A549 (cell line): ENCODE measurements at regions not wholly inside any gene's neighbourhood (a gene's known extent, or its start where the extent isn't known, plus 50 kb on each side); places are given as distances from the start of the nearest gene placed in this dataset.

Source experiments
- ATAC-seq, 2 experiments: fragments of 200-7000 bp in 1 of 2; fragments of >200 bp in 1 of 2; cut with Nextera tagmentation in 1 of 2; cut with Tn5 transposase in 1 of 2; 3 replicates each; pipeline versions ENCODE4 v1.8.0 to v1.9.1; 2018 to 2020; ENCODE audit warnings: mild to moderate bottlenecking in 1 of 2, moderate library complexity in 1 of 2
- CTCF ChIA-PET: fragments of 300-600 bp; sonication (Branson Sonifier 250); formaldehyde crosslinking; extraction: SDS; loops from one replicate; lab custom pipeline; 2021; ENCODE audit warnings: antibody characterized with exemption, inconsistent platforms; lab: Yijun Ruan, JAX
- POLR2A ChIA-PET: fragments of 350-600 bp; formaldehyde crosslinking; extraction: SDS; loops from one replicate; lab custom pipeline; 2021; ENCODE audit warnings: antibody characterized with exemption, inconsistent platforms; lab: Yijun Ruan, JAX
- DNase-seq, 2 experiments: peaks; one replicate each; pipeline versions ENCODE4 v3.0.0 to v3.0.0-alpha.2; 2011 to 2016; ENCODE audit warnings: low read depth in 1 of 2, low spot score in 1 of 2
- FAIRE-seq: peaks from 2 replicates; lab custom pipeline; 2011; peaks lifted over from hg19 to GRCh38; lab: Jason Lieb, UNC
- H3K27ac ChIP-seq, 2 experiments: fragments of >200 bp; sonication (Bioruptor Twin); formaldehyde crosslinking; 3 replicates each; pipeline ENCODE4 v1.5.1; 2016 to 2017
- H3K4me1 ChIP-seq: fragments of >200 bp; sonication (Bioruptor Twin); formaldehyde crosslinking; 3 replicates; pipeline ENCODE4 v1.6.1; 2016
- H3K4me2 ChIP-seq: fragments of >200 bp; sonication (Bioruptor Twin); formaldehyde crosslinking; 3 replicates; pipeline ENCODE4 v1.6.1; 2016
- H3K4me3 ChIP-seq: fragments of >200 bp; sonication (Bioruptor Twin); formaldehyde crosslinking; 3 replicates; pipeline ENCODE4 v1.5.1; 2016
- H3K9me3 ChIP-seq: fragments of >200 bp; sonication (Bioruptor Twin); formaldehyde crosslinking; 3 replicates; pipeline ENCODE4 v1.6.1; 2016
- BHLHE40 ChIP-seq: IDR thresholded peaks from 2 replicates; pipeline ENCODE4 v1.6.1; 2012; ENCODE audit warnings: low read depth, low read length, inconsistent platforms
- CBX8 ChIP-seq: fragments of 200-600 bp; sonication (generic); IDR thresholded peaks from 2 replicates; pipeline ENCODE4 v1.6.1; 2016
- CHD4 ChIP-seq: fragments of 200-600 bp; sonication (generic); IDR thresholded peaks from 2 replicates; pipeline ENCODE4 v1.6.1; 2016; ENCODE audit warnings: antibody characterized with exemption, mild to moderate bottlenecking, borderline replicate concordance
- EHMT2 ChIP-seq: fragments of 200-600 bp; sonication (generic); IDR thresholded peaks from 2 replicates; pipeline ENCODE4 v1.6.1; 2016; ENCODE audit warnings: antibody characterized with exemption, low read depth, mild to moderate bottlenecking, moderate library complexity
- ESRRA ChIP-seq: fragments of 150-350 bp; IDR thresholded peaks from 2 replicates; pipeline ENCODE4 v1.6.1; 2014; ENCODE audit warnings: mild to moderate bottlenecking, low read length, borderline replicate concordance
- FOSL2 ChIP-seq, 2 experiments: fragments of 450-650 bp in 1 of 2; fragments of >200 bp in 1 of 2; sonication (Bioruptor Twin) in 1 of 2; formaldehyde crosslinking; IDR thresholded peaks; 2 replicates each; pipeline versions ENCODE4 v1.5.0 to v1.6.1; 2016 to 2020; ENCODE audit warnings: mild to moderate bottlenecking in 1 of 2, moderate library complexity in 1 of 2
- FOXS1 ChIP-seq: fragments of 250-450 bp; sonication (Bioruptor Pico); IDR thresholded peaks from 2 replicates; pipeline ENCODE4 v1.5.0; 2020; ENCODE audit warnings: mild to moderate bottlenecking, moderate library complexity
- HOXA7 ChIP-seq: fragments of 250-450 bp; sonication (Bioruptor Pico); IDR thresholded peaks from 2 replicates; pipeline ENCODE4 v1.5.0; 2020; ENCODE audit warnings: mild to moderate bottlenecking, moderate library complexity
- HOXB13 ChIP-seq: fragments of 250-450 bp; sonication (Bioruptor Pico); IDR thresholded peaks from 2 replicates; pipeline ENCODE4 v1.5.0; 2020; ENCODE audit warnings: low read depth, mild to moderate bottlenecking, moderate library complexity
- JUN ChIP-seq, 2 experiments: fragments of >200 bp; sonication (Bioruptor Twin); formaldehyde crosslinking; IDR thresholded peaks; 2 replicates in 1 of 2; 3 replicates in 1 of 2; pipeline ENCODE4 v1.6.1; 2016 to 2017
- JUNB ChIP-seq: fragments of >200 bp; sonication (Bioruptor Twin); formaldehyde crosslinking; IDR thresholded peaks from 2 replicates; pipeline ENCODE4 v1.6.1; 2016
- KDM1A ChIP-seq: fragments of 200-600 bp; sonication (generic); IDR thresholded peaks from 2 replicates; pipeline ENCODE4 v1.6.1; 2016; ENCODE audit warnings: low read depth, mild to moderate bottlenecking
- MAZ ChIP-seq: fragments of 150-350 bp; IDR thresholded peaks from 2 replicates; pipeline ENCODE4 v1.6.1; 2014; ENCODE audit warnings: antibody characterized with exemption, low read depth, low read length, borderline replicate concordance
- NPAS2 ChIP-seq: fragments of 250-450 bp; sonication (Bioruptor Pico); IDR thresholded peaks from 2 replicates; pipeline ENCODE4 v1.8.0; 2022; ENCODE audit warnings: mild to moderate bottlenecking, moderate library complexity, borderline replicate concordance
- NR3C1 ChIP-seq: fragments of >200 bp; sonication (Bioruptor Twin); formaldehyde crosslinking; IDR thresholded peaks from 3 replicates; pipeline ENCODE4 v1.6.1; 2017
- PHF8 ChIP-seq: fragments of 200-600 bp; sonication (generic); IDR thresholded peaks from 2 replicates; pipeline ENCODE4 v1.6.1; 2016; ENCODE audit warnings: low read depth, mild to moderate bottlenecking, antibody characterized with exemption, moderate library complexity, borderline replicate concordance
- RAD21 ChIP-seq, 2 experiments: fragments of >200 bp in 1 of 2; sonication (Bioruptor Twin) in 1 of 2; formaldehyde crosslinking in 1 of 2; IDR thresholded peaks in 1 of 2; conservative IDR thresholded peaks in 1 of 2; 2 replicates in 1 of 2; 3 replicates in 1 of 2; pipeline ENCODE4 v1.6.1; 2012 to 2018; ENCODE audit warnings: inconsistent platforms in 1 of 2
- RARB ChIP-seq: fragments of 250-450 bp; sonication (Bioruptor Pico); IDR thresholded peaks from 2 replicates; pipeline ENCODE4 v1.8.0; 2021; ENCODE audit warnings: mild to moderate bottlenecking, moderate library complexity
- RCOR1 ChIP-seq: fragments of 150-350 bp; IDR thresholded peaks from 2 replicates; pipeline ENCODE4 v1.6.1; 2014; ENCODE audit warnings: antibody characterized with exemption, low read length, low read depth
- RFX5 ChIP-seq: fragments of 450-650 bp; IDR thresholded peaks from 2 replicates; pipeline ENCODE4 v1.7.1; 2014; ENCODE audit warnings: antibody characterized with exemption, mild to moderate bottlenecking, moderate library complexity
- RNF2 ChIP-seq: fragments of 200-600 bp; sonication (generic); IDR thresholded peaks from 2 replicates; pipeline ENCODE4 v1.6.1; 2016; ENCODE audit warnings: low read depth, mild to moderate bottlenecking, antibody characterized with exemption, moderate library complexity, borderline replicate concordance
- ZNF302 ChIP-seq: fragments of 250-450 bp; sonication (Bioruptor Pico); IDR thresholded peaks from 2 replicates; pipeline ENCODE4 v1.9.0; 2021; ENCODE audit warnings: inconsistent platforms, mild to moderate bottlenecking, moderate library complexity
- ZSCAN20 ChIP-seq: fragments of 250-450 bp; sonication (Bioruptor Pico); IDR thresholded peaks from 2 replicates; pipeline ENCODE4 v1.8.0; 2022; ENCODE audit warnings: mild to moderate bottlenecking, moderate library complexity
- WGBS: methylation state at CpG from one replicate; pipeline ENCODE4 v1.1.6; 2017; ENCODE audit errors: missing lambda C conversion rate; 5-methylcytosine and 5-hydroxymethylcytosine counted together
- TF ChIP-seq, protein P1 (sequence below): IDR thresholded peaks from 2 replicates; pipeline ENCODE4 v1.6.1; 2012
- TF ChIP-seq, protein P2 (sequence below): fragments of 250-450 bp; sonication (Bioruptor Pico); IDR thresholded peaks from 2 replicates; pipeline ENCODE4 v1.5.0; 2021; ENCODE audit warnings: mild to moderate bottlenecking, moderate library complexity, borderline replicate concordance

DNA sequence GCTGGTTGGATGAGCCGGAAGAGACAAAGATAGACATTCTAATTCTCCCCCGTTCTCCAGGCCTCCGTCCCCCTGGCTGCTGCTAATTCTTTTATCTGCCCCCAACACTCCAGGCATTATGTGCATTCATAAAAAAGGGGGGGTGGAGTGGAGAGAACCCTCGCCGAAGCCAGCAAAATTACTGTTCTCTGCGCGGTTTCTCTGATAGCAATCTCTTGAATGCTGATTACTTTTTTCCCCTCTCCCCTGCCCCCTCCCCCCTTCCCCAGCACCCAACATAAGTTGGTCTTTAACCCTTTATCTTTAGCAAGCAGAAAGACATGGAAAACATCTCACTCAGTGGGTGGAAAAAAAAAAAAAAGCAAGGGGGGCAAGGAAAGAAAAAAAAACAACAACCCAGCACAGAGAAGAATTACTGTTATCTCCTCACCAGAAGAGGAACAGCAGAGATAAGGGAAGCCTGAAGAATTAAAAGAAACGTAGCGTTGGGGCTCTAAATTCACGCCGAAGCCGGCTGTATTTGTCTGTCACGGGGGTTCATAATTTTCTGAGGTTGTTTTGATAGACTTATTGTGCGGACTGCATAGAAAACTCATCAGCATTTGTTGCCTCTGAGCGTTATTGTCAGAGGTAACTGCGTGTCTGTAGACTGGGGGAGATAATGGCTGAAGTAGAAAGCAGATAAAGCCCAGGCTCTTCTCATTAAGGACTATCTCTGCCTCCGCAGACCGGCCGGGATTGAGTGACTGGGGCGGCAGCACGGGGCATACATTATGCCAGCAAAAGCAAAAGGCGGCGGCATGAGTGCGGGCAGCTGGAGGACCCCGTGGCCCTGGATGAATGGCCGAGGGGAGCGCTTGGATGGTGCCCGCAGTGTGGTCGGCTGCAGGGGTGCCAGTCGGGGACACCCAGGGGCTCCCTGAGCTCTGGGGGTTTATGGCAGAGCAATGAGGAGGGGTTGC, 126.9 kb downstream of the MRM1 start:
- Histone ChIP-seq H3K4me1 (no peaks in the 10 kb centered on the region), H3K4me3 (no peak overlapping the region), H3K27ac (no peak overlapping the region), H3K9me3 (no peaks in the 10 kb centered on the region), H3K4me2 (no peak overlapping the region)
- DNase-seq (no peak), FAIRE-seq (no peak), ATAC-seq (no peak)
- 41% methylated on average over 29 of the region's 30 CpGs for WGBS
- ChIA-PET POLR2A (no interaction called here), CTCF (interaction anchor here (1.4 to 1.5 kb wide), 3 partner anchors 22 to 319 kb away, joined by 3 to 4 read pairs (median 3); no protein-coding TSS in a partner anchor)
- no peak for TF ChIP-seq ZNF302 (CRISPR knock-in tag)
- TF ChIP-seq CBX8 = no peak
- TF ChIP-seq, protein P1, sequence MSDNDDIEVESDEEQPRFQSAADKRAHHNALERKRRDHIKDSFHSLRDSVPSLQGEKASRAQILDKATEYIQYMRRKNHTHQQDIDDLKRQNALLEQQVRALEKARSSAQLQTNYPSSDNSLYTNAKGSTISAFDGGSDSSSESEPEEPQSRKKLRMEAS = no peak
- TF ChIP-seq NPAS2 (CRISPR knock-in tag) = no peak
- TF ChIP-seq FOSL2 (IDR thresholded peaks at IDR 0.05) = no peak
- TF ChIP-seq FOSL2 (CRISPR knock-in tag; IDR thresholded peaks at IDR 0.05) = no peak
- no peak for TF ChIP-seq KDM1A
- TF ChIP-seq CHD4 = no peak
- TF ChIP-seq EHMT2 = no peak
- TF ChIP-seq JUN (IDR thresholded peaks at IDR 0.05) = no peak
- TF ChIP-seq RARB (CRISPR knock-in tag) = no peak
- TF ChIP-seq RNF2 = no peak

DNA sequence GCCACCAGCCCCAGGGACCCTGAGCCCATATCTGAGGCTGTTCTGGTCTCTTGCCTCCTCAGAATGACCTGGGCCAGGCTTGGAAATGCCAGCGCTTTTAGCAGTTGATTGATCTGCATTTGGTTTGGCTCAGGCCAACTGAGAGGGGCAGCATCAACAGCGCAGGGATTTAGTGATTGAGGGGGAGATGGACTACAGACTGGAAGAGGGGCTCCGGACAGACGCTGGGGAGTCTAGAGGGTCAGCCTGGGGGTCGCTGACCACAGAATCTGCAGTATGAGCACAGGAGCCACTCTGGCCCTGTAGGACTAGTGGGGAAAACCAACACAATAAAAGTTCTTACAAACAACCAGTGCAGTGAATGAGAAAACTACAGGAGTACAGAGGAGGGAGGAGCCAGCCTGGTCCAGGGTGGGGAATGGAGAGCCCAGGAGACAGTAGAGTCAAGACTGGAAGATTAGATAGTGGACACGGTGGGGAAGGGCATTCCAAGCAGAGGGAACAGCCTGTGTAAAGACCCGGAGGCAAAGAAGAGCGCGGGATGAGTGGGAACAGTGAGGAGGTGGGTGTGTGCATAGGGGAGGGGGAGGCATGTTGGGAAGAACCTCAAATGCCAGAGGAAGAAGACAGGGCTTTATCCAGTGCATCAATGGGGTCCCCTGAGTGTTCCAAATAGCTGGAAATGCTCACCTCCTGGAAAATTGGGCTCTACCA, 128.9 kb downstream of the MRM1 start:
- ChIA-PET POLR2A (no interaction called here), CTCF (interaction anchor here (1.4 kb wide), 1 partner anchor 23 kb away, joined by 3 read pairs; no protein-coding TSS in a partner anchor)
- H3K4me3 ChIP-seq = no peak overlapping the region
- ATAC-seq (peak in 1 of 2 experiments; percentile 11; a peak in 2 of 6 replicates), FAIRE-seq (no peak), DNase-seq (no peak)
- TF ChIP-seq RFX5 (no peak), ESRRA (no peak), JUN (IDR thresholded peaks at IDR 0.05) (no peak), RCOR1 (no peak), FOXS1 (CRISPR knock-in tag) (no peak), MAZ (no peak), HOXB13 (no peak), PHF8 (no peak), CBX8 (no peak), NR3C1 (no peak), BHLHE40 (no peak), RAD21 (conservative IDR thresholded peaks at IDR 0.05 in 1 of 2, IDR thresholded peaks at IDR 0.05 in 1 of 2) (no peak), ZSCAN20 (CRISPR knock-in tag) (no peak), FOSL2 (IDR thresholded peaks at IDR 0.05) (no peak), FOSL2 (CRISPR knock-in tag; IDR thresholded peaks at IDR 0.05) (no peak), HOXA7 (CRISPR knock-in tag) (no peak), JUNB (no peak)
- TF ChIP-seq, protein P2, sequence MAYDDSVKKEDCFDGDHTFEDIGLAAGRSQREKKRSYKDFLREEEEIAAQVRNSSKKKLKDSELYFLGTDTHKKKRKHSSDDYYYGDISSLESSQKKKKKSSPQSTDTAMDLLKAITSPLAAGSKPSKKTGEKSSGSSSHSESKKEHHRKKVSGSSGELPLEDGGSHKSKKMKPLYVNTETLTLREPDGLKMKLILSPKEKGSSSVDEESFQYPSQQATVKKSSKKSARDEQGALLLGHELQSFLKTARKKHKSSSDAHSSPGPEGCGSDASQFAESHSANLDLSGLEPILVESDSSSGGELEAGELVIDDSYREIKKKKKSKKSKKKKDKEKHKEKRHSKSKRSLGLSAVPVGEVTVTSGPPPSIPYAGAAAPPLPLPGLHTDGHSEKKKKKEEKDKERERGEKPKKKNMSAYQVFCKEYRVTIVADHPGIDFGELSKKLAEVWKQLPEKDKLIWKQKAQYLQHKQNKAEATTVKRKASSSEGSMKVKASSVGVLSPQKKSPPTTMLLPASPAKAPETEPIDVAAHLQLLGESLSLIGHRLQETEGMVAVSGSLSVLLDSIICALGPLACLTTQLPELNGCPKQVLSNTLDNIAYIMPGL (CRISPR knock-in tag) = no peak
- TF ChIP-seq, protein P1 = no peak
- H3K4me1 ChIP-seq = no peaks in the 10 kb centered on the region
- no peaks in the 10 kb centered on the region for H3K9me3 ChIP-seq
- 56% methylated on average over 9 of the region's 9 CpGs for WGBS
- H3K27ac ChIP-seq = no peak overlapping the region
- no peak overlapping the region for H3K4me2 ChIP-seq
